Fibroblast of lung (primary cell): ENCODE measurements at regions not wholly inside any gene's neighbourhood (a gene's known extent, or its start where the extent isn't known, plus 50 kb on each side); places are given as distances from the start of the nearest gene placed in this dataset.

Experiments
- DNase-seq, 2 donors: peaks; one replicate each; pipeline versions ENCODE4 v3.0.0 to v3.0.0-alpha.2; 2010; ENCODE audit warnings: low read depth in 2 of 2
- H2AFZ ChIP-seq: 2 replicates; pipeline ENCODE4 v1.5.1; 2012; ENCODE audit warnings: low read length, control low read depth, inconsistent platforms
- H3K27ac ChIP-seq: 2 replicates; pipeline ENCODE4 v1.5.1; 2011; ENCODE audit warnings: low read length, control low read depth; ENCODE audit not compliant: insufficient read depth
- H3K27me3 ChIP-seq: 2 replicates; pipeline ENCODE4 v1.5.1; 2011; ENCODE audit warnings: mild to moderate bottlenecking, low read length; ENCODE audit not compliant: control insufficient read depth, insufficient read depth
- H3K36me3 ChIP-seq: 2 replicates; pipeline ENCODE4 v1.5.1; 2011; ENCODE audit warnings: low read length; ENCODE audit not compliant: control insufficient read depth, insufficient read depth
- H3K4me1 ChIP-seq: 2 replicates; pipeline ENCODE4 v1.5.1; 2011; ENCODE audit warnings: low read length; ENCODE audit not compliant: control insufficient read depth, insufficient read depth; ENCODE audit errors: extremely low read depth
- H3K4me2 ChIP-seq: 2 replicates; pipeline ENCODE4 v1.5.1; 2011; ENCODE audit warnings: low read length, control low read depth; ENCODE audit not compliant: insufficient read depth; ENCODE audit errors: extremely low read depth
- H3K4me3 ChIP-seq, 4 experiments: fragments of 200-600 bp in 1 of 4; sonication (generic) in 1 of 4; replicated peaks in 1 of 4; 2 replicates each; pipeline ENCODE4 v1.5.1; 2011 to 2016; ENCODE audit warnings: low read length in 4 of 4, low read depth in 3 of 4, mild to moderate bottlenecking in 3 of 4, control low read depth in 2 of 4, inconsistent platforms in 1 of 4, mixed read lengths in 1 of 4; ENCODE audit not compliant: insufficient read depth in 1 of 4; ENCODE audit errors: control extremely low read depth in 1 of 4
- H3K79me2 ChIP-seq: 2 replicates; pipeline ENCODE4 v1.5.1; 2012; ENCODE audit warnings: mild to moderate bottlenecking, low read length, inconsistent platforms; ENCODE audit not compliant: control insufficient read depth, insufficient read depth
- H3K9ac ChIP-seq: 2 replicates; pipeline ENCODE4 v1.5.1; 2011; ENCODE audit warnings: mild to moderate bottlenecking, low read length, control low read depth; ENCODE audit not compliant: insufficient read depth
- H3K9me3 ChIP-seq: 2 replicates; pipeline ENCODE4 v1.5.1; 2012; ENCODE audit warnings: low read depth, low read length; ENCODE audit not compliant: control insufficient read depth, insufficient read depth
- H4K20me1 ChIP-seq: 2 replicates; pipeline ENCODE4 v1.5.1; 2011; ENCODE audit warnings: low read length; ENCODE audit not compliant: control insufficient read depth, insufficient read depth; ENCODE audit errors: extremely low read depth
- EZH2 ChIP-seq: IDR thresholded peaks from 2 replicates; pipeline ENCODE4 v1.5.1; 2012; ENCODE audit warnings: low read length, control low read depth, mild to moderate bottlenecking; ENCODE audit errors: missing control alignments
- TF ChIP-seq, protein P1 (sequence below), 2 donors: IDR thresholded peaks in 1 of 2; conservative IDR thresholded peaks in 1 of 2; 1 replicate in 1 of 2; 2 replicates in 1 of 2; pipeline ENCODE4 v1.5.1; 2011 to 2012; ENCODE audit warnings: low read length in 2 of 2, control low read depth in 1 of 2, inconsistent platforms in 1 of 2, low read depth in 1 of 2, mild to moderate bottlenecking in 1 of 2

DNA sequence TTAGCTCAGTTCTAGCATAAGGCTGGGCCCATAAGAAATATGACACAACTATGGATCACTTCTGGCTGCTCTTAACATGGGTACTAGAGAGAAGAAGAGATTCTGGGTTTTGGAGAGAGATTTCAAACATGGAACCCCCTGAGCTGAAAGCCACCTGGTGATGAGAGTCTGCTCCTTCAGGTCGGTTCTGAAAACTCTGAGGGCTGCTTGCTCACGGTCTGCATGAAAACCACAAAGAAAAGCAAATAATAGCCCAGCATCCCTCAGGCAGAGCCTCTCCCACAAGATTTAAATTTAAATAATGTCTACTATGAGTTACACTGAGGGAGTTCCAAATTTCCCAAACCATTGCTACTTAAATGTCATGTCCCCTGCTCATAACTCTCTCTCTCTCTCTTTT is 301.5 kb downstream of the BMP7 start:
- H3K4me1 ChIP-seq = no peaks in the 10 kb centered on the region
- H3K36me3 ChIP-seq = no peaks in the 10 kb centered on the region
- no peak overlapping the region for H3K4me2 ChIP-seq
- H3K27me3 ChIP-seq = no peaks in the 10 kb centered on the region
- no peak overlapping the region for H3K4me3 ChIP-seq
- no peaks in the 10 kb centered on the region for H3K79me2 ChIP-seq
- H2AFZ ChIP-seq = no peak overlapping the region
- DNase-seq = no peak
- TF ChIP-seq, protein P1, sequence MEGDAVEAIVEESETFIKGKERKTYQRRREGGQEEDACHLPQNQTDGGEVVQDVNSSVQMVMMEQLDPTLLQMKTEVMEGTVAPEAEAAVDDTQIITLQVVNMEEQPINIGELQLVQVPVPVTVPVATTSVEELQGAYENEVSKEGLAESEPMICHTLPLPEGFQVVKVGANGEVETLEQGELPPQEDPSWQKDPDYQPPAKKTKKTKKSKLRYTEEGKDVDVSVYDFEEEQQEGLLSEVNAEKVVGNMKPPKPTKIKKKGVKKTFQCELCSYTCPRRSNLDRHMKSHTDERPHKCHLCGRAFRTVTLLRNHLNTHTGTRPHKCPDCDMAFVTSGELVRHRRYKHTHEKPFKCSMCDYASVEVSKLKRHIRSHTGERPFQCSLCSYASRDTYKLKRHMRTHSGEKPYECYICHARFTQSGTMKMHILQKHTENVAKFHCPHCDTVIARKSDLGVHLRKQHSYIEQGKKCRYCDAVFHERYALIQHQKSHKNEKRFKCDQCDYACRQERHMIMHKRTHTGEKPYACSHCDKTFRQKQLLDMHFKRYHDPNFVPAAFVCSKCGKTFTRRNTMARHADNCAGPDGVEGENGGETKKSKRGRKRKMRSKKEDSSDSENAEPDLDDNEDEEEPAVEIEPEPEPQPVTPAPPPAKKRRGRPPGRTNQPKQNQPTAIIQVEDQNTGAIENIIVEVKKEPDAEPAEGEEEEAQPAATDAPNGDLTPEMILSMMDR (conservative IDR thresholded peaks at IDR 0.05 in 1 of 2, IDR thresholded peaks at IDR 0.05 in 1 of 2; ENCODE audit: low read depth in 1 of 2, low read length in 2 of 2) = no peak
- TF ChIP-seq EZH2 = no peak
- H3K9ac ChIP-seq = no peak overlapping the region
- no peaks in the 10 kb centered on the region for H3K9me3 ChIP-seq
- H4K20me1 ChIP-seq = no peaks in the 10 kb centered on the region
- H3K27ac ChIP-seq = no peak overlapping the region

DNA sequence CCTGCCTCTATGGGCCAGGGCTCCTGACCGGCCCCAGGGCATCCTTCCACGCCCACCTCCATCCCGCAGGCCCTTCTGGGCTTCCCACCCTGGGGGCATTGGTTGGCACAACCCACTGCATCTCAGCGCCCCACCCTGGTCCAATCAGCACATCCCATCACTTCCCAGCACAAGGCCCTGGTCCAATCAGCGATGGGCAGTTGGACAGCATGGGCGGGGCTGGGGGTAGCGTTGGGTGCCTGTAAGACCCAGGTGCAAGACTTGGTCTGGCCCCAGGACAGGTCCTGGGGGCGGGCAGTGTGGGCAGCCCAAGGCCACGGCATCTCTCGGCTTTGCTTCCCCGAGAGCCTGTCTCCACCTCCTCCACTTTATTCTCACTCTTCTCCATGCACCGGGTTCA is 298.5 kb downstream of the BMP7 start:
- Histone ChIP-seq H3K4me2 (no peak overlapping the region), H3K9me3 (no peaks in the 10 kb centered on the region), H4K20me1 (no peaks in the 10 kb centered on the region), H3K9ac (no peak overlapping the region), H2AFZ (no peak overlapping the region), H3K36me3 (no peaks in the 10 kb centered on the region), H3K27ac (no peak overlapping the region), H3K4me1 (no peaks in the 10 kb centered on the region), H3K27me3 (no peaks in the 10 kb centered on the region), H3K4me3 (no peak overlapping the region), H3K79me2 (no peaks in the 10 kb centered on the region)
- no peak for DNase-seq
- no peak for TF ChIP-seq EZH2
- TF ChIP-seq, protein P1 (conservative IDR thresholded peaks at IDR 0.05 in 1 of 2, IDR thresholded peaks at IDR 0.05 in 1 of 2; ENCODE audit: low read depth in 1 of 2, low read length in 2 of 2) = no peak

DNA sequence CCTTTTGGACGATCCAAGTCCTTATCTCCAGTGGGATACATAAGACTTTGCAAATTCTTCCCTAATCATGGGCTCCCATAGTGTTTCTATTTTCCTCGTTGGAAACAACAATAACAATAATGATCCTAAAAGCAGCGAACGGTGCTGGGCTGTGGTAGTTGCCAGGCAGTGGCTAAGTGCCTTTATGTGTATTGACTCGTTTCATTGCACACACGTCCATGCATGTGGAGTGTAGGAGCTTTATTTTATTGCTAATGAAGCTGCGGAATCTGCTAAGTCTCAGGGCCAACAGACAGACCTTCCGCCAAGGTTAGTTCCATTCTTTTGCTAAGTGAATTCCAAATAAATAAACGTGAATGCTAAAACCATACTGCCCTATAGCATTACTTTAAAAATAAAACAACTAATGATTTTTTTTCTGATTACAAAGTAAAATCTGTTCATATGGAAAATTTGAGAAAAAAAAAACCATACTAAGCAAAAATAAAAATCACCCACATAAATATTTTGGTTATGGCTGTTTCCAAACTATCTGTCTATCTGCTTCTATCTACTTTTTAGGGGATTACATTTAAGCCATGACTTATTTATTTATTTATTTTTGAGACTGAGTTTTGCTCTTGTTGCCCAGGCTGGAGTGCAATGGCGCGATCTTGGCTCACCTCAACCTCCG is 297.9 kb downstream of the BMP7 start:
- Histone ChIP-seq H3K4me1 (no peaks in the 10 kb centered on the region), H3K9ac (no peak overlapping the region), H2AFZ (no peak overlapping the region), H3K27me3 (no peaks in the 10 kb centered on the region), H3K4me3 (no peak overlapping the region), H4K20me1 (no peaks in the 10 kb centered on the region), H3K79me2 (no peaks in the 10 kb centered on the region), H3K9me3 (no peaks in the 10 kb centered on the region), H3K4me2 (no peak overlapping the region), H3K27ac (no peak overlapping the region), H3K36me3 (no peaks in the 10 kb centered on the region)
- no peak for DNase-seq
- TF ChIP-seq, protein P1 (conservative IDR thresholded peaks at IDR 0.05 in 1 of 2, IDR thresholded peaks at IDR 0.05 in 1 of 2; ENCODE audit: low read depth in 1 of 2, low read length in 2 of 2) = no peak
- no peak for TF ChIP-seq EZH2
